NOMO-1 treated with DMSO at 0.1 percent for 48 hours (cell line): ENCODE measurements at regions not wholly inside any gene's neighbourhood (a gene's known extent, or its start where the extent isn't known, plus 50 kb on each side); places are given as distances from the start of the nearest gene placed in this dataset.

Experiments
- DNase-seq: peaks from one replicate; lab custom pipeline; 2025; ENCODE audit not compliant: unreplicated experiment; lab: John Stamatoyannopoulos, UW

DNA sequence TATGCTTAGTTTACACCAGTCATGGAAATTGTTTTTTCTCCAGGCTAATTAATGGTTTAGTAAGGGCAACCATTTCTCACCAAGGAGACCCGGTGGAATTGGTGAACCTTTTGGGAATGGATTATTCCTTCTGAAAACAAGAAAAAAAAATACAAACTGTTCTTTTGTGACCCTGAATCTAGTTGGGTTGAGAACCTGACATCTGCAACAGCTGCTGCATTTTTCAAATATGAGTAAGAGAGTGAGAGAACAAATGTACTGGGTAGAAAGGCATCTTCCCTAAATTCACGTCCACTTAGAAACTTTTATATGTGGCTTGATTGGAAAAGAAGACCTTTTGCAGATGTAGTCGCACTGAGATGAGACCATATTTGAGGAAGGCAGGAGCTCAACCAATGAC is 553.4 kb upstream of the EPHA7 start:
- no peak for DNase-seq

DNA sequence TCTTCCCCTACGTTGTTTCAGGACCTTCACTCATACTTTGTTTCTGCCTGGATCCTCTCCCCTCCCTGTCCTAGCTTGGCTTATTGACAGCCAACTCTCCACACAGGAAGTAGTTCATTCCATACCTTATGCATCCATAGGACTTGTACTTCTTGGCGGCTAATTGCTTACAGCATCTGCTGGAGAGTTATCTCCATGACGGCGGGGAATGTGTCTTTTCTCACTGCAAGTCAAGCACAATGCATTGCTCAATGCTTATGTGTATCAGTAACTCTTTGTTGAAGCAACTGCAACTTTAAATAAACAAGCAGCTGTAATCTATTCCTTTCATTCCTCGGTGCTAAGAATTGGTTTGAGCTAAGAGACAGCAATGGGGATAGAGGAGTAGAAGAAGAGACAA is 551.3 kb upstream of the EPHA7 start:
- DNase-seq, result no peak

DNA sequence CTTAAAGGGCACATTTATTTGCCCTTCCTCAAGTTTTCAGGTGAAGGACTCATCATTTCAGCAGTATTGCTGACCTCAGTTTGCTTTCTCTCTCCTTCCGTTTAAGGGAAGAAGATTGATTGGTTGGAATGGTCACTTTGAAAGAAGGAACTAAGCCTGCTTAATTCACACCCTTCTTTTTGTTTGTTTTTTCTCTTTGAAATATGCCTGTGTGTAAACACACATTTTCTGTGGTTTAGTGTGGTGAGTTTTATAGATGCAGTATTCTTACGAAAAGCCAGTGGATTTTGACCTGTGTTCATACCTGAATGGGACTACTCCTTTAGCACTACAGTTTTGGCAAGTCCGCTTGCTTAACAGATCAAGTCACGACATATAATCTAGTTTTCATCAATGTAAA is 548.8 kb upstream of the EPHA7 start:
- no peak for DNase-seq

DNA sequence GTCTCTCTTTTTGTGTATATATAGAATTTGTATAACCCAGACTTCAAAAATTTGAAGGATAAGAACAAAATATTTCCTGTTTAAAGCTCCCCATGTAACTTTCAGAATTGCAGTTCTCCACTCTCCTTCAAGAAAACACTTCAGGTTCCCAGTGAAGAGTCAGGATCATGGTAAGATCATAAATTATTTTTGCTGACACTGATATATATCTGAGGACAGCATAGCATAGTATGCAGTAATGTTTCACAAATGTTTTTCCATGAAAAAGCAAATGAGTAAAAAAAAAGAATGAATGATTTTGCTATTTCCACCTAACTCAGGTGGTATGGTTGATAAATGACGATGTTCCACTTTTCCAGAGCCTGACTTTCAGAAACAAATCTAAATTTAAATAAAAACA is 545.6 kb upstream of the EPHA7 start:
- DNase-seq, result no peak

DNA sequence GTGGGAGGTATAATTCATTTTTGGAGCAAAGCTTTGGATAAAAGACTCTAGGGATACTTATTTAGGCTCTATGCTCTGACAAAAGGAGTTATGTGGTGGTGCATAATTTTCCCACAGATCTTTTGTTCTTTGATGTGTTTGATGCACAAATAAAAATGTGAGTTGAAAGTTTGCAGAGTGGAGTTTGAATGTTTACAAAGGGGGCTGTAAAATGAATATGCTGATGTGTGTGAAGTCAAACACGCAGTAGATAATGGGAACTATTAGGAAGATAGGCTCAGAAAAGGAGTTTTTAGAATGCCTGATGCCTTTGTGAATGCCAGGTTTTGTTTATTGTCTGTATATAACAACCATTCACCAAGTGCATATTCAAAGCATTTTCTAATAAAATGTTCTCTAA is 545.0 kb upstream of the EPHA7 start:
- DNase-seq, result no peak

DNA sequence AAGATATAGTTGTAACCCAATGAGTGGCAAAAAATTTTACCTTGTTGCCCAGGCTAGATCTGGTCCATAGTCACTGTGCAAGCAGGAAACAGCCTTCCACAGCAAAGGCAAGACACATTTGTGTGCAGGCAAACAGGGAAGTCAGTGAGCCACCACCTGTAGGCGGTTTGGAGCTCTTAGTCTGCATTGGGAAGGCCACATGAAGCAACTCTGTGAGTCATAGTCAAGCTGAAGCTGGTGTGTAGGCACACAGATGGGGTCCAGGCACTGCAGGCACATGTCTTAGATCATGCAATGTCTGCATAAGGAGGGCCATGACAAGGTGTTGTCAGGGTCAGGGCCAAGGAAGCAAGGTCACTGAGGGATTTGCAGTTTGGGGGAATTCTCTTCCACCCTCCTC is 543.2 kb upstream of the EPHA7 start:
- no peak for DNase-seq

DNA sequence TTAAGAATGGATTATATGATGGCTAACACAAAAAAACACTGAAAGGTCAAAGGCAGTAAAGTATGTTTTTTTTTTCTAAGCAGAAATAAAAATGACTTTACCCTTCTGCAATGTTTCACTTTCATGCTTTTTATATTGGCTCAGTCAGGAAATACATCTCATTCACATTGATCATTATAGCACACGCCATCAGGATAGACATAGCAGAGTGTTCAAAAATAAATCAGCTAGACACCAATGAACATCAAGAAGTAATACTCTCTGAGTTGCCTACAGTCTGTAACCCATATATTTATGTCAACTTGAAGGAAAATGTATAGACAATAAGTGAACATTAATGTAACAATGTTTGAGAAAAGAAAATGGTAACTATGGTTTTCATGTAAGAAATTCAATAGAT is 535.2 kb upstream of the EPHA7 start:
- no peak for DNase-seq

DNA sequence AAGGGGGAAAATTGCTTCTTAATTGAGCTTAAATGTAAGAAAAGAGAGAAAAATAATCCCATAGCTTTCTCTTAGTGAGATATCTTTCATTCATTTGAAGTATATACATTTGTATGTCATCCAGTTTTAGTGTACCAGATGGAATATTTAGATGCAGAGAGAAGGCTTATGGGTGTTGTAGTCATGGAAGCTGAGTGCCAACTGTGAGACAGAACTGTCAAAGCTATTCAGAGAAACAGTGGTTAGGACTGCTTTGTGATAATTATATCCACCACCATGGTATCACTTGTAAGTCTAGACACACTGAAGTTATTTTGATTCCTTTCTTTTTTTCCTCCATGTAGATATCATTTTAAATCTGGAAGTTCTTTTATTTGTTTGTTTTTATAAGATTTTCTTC is 524.3 kb upstream of the EPHA7 start:
- no peak for DNase-seq

DNA sequence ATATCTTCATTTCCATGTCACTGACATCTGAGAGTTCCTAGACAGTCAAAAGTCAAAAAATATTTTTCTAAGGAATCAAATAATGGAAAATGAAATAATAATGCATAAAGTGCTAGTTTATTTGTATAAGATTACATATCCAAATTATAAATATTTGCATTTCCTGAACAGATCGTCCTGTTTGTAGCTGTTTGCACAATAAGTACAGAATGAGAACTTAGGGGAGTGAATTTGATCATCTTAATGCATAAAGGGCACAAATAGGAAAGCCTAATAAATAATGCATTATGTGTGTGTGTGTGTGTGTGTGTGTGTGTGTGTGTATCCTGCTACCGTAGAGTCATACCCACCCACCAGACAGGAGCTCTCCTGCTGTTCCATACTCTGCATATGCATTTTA is 521.0 kb upstream of the EPHA7 start:
- no peak for DNase-seq

DNA sequence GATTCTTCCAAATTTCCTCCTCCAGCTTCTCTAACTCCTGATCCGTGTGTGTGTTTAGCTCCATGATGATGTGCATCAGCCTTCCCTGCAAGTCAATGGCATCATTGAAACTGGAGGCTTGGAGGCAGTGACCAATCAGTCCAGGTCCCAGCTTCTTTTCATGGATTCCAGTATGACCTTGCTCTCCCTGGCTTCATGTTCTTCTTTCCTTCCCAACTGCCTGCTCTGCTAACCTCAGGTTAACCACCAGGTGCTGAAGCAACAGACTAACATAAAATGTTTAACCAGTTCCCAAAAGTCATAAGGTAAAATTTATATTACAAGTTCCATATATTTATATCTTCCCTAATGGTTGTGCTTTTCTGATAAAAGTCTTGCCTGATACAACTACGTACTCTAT is 512.8 kb upstream of the EPHA7 start:
- no peak for DNase-seq

DNA sequence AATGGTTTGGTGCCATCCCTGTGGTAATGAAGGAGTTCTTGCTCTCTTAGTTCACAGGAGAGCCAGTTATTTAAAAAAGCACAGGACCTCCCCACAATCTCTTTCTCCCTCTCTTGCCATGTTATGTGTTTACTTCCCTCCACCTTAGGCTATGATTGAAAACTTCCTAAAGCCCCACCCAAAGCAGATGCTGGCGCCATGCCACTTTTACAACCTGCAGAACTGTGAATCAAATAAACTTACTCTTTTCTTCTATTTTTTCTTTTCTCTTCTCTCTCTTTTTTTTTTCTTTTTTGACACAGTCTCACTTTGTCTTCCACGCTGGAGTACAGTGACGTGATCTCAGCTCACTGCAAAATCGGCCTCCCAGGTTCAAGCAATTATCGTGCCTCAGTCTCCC is 508.4 kb upstream of the EPHA7 start:
- no peak for DNase-seq

DNA sequence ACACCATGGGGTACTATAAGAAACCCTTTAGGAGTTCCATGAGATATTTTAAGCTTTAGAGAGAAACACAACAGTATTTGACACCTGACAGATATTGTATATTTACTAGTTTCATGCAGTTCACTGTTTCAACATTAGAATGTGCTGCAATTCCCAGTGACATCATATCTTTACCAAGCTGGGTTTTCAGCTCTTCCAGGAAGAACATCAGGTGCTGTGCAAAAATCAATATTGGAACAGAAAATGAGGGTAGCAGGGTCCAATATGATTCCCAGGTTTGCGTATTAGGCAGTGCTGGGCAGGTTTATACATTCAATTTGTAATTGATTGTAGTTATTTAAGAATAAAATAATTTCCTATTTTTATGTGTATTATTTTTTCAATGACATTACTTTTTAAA is 500.0 kb upstream of the EPHA7 start:
- DNase-seq, result no peak

DNA sequence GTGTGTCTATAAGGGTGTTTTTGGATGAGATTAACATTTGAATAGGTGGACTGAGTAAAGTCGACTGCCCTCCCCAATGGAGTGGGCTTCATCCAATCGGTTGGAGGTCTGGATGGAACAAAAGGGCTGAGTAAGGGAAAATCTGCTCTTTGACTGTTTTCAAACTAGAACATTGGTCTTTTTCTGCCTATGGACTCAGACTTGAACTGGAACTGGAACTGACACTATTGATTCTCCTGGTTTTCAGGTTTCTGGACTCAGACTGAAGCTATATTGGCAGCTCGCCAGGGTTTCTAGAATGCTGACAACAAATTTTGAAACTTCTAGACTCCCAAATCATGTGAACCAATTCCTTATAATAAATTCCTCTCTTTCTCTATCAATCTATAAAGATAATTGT is 498.9 kb upstream of the EPHA7 start:
- DNase-seq, result no peak

DNA sequence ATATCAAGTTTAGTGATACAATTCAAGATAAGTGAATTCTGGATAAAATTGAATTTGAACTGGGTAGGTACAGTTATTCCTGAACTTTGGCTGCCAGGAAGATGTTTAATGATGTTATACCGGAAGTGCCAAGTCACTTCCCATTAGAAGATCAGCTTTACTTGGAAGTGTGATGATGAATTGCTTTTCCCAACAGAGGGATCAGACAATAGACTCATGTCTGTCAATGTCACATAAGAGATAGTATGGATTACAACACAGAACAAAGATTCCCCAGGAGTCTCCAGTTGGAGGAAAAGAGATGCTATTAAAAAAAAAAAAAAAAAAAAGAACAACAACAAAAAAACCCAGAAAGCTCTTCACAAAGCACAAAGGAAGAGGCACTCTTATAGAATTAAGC is 497.9 kb upstream of the EPHA7 start:
- no peak for DNase-seq

DNA sequence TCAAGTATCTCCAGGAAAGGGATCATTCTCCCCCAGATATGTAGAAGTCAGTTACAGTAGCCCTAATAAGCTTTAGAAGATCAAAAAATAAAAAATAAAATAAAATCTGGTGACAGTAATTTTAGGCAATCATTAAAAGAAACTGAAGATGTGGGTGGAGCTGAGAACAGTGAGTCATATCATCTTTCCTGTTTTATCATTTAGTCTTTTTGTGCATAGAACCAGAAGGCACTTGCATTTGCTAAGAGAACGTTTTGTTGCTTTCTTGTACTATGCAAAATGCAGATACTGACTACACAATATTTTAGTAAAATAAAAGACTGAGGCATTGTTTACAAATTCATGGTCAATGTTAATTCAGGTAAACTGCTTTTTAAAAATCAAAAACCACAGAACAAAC is 497.4 kb upstream of the EPHA7 start:
- DNase-seq, result no peak

DNA sequence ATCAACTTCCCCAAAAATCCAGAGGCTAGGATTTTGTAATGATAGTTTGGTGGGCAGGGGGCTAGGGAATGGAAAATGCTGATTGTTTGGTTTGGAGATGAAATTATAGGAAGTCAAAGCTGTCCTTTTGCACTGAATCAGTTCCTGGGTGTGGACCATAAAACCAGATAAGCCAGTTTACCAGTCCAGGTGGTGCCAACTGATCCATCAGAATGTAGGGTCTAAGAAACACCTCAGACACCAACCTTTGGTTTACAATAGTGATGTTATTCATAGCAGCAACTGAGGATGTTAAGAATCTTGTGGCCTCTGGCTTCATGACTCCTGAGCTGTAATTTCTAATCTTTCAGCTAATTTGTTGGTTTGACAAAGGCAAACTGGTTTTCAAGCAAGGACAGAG is 496.6 kb upstream of the EPHA7 start:
- no peak for DNase-seq

DNA sequence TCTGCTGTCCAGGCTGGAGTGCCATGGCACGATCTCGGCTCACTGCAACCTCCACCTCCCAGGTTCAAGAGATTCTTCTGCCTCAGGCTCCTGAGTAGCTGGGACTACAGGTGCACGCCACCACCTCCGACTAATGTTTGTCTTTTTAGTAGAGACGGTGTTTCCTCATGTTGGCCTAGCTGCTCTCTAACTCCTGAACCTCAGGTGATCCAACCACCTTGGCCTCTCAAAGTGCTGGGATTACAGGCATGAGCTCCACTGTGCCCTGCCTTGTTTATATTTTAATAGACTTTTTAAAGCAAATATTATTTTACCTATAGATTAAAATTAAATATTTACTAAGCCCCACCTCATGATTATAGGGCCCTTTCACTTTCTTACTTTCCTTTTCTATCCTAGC is 483.2 kb upstream of the EPHA7 start:
- DNase-seq, result no peak

DNA sequence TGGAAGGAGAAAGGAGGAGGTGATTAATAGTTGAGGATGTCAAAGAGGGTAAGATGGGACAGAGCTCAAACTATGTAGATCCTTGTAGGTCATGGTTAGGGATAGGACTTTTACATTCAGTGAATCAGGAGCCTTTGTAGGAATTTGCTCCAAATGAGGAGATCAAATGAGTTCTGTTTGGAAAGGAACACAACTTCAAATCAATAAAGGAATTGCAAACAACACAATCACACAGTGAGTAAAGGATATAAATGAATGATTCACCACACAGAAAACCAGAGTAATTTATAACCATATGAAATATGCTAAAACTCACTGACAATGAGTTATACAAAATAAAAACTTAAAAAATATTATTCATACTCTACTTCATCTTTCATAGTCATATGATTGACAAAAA is 480.8 kb upstream of the EPHA7 start:
- DNase-seq, result no peak

DNA sequence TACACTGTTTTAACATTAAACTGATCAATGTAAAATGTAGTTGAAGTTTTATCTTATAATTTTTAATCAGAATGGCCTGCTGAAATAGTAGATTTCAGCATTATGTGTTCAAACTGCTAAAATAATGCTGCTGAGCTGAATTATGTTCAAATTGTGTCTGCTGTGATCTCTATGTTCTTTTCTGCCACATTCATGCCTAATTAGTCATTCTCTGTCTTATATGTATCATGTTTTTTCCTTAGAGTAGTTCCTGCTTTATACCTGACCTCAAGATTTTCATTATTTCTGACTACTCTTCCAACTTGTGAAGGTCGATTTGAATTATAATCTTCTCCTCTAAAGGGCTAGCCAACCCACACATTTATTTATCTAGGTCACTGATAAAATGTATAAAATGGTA is 476.7 kb upstream of the EPHA7 start:
- DNase-seq, result no peak

DNA sequence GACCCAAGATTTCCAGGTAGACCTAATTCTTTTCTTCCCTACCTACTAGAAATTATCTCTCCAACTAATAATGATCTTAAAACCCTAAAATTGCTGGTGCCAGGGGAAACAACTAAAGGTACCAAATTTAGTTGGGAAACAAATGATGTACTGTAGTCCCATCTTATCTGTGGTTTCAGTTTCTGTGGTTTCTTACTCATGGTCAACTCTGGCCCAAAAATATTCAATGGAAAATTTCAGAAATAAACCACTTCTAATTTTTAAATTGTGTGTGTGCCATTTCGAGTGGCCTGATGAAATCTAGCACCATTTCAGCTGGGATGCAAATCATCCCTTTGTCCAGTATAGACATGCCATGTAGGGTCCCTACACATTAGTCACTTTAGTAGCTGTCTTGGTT is 475.2 kb upstream of the EPHA7 start:
- DNase-seq, result no peak

DNA sequence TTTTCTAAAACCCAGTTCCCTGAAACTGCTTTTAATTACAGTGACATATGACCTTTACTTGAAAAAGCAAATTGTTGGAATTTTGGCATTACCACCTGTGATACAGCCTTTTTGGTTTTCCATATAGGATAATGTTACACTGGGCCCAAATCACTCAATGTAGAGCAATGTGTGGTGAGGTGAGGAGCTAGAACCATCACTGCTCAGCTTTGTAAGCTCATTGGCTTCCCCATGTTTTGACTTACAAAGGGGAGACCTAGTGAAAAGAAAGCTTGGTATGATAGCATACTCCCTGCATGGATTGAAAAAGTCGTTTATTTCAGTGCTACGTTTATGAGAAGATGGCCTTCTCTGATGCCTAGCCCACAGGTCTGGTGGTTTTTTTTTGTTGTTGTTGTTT is 470.4 kb upstream of the EPHA7 start:
- DNase-seq, result no peak

DNA sequence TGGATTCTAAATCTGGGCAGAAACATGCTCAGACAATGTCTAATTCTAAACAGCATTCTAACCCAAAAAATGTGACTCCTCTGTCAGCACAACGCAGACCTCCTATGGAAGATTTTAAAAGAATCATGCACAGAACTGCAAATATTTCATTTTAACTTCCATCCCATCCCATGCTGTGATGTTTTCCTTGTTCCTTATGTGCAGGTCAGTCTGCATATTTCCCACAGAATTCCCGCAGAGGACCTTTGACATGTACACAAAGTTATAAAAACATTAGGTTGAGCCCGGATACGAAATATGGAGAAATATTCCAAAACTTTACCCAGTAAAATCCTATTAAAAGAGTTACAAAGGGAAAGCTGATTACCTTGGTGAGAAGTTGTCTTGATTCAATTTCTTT is 467.1 kb upstream of the EPHA7 start:
- no peak for DNase-seq

DNA sequence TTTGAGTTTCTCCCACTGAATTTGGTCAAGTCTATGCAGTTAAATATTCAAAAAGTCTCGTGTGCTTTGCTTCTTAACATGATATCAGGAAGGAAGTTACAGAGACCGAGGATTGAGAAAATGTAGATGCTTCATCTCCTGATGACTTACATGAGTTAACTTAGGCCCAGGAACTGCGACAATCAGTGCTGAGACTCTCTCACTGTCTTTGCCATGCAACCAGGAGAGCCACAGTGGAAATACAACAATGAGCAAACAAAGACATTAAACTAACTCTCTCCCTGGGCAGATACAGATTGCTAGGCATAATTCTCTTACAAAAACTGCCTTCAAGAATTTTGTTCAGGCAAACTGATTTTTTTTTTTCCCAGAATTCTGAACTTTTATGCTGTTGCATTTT is 440.6 kb upstream of the EPHA7 start:
- no peak for DNase-seq

DNA sequence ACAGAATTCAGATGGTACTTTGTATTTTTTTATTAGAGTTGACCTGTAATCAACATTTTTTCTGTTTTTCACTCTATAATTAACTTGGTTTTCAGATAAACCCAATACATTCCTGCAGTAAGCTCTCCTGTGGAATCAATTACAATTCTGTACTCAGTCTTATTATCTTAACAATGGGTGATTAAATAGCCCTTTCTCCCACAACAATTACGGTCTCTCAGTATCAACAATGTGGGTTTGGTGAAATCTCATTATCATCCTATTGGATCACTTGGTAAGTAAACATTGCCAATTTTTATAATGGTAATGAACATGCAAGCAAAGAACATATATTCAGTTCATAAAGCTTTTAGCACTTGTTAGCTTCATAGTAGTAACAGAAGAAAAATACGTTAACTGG is 438.9 kb upstream of the EPHA7 start:
- no peak for DNase-seq
